SJSA1 (cell line): ENCODE measurements at regions not wholly inside any gene's neighbourhood (a gene's known extent, or its start where the extent isn't known, plus 50 kb on each side); places are given as distances from the start of the nearest gene placed in this dataset.

Source experiments
- DNase-seq, 2 experiments: peaks; one replicate each; pipeline ENCODE4 v3.0.0-alpha.2; 2015 to 2020; ENCODE audit warnings: low spot score in 2 of 2, low read depth in 1 of 2
- H3K27ac ChIP-seq: fragments of 250-450 bp; sonication (Bioruptor Pico); 2 replicates; pipeline ENCODE4 v1.5.1; 2020; ENCODE audit warnings: mild to moderate bottlenecking, moderate library complexity
- H3K27me3 ChIP-seq: fragments of 250-450 bp; sonication (Bioruptor Pico); replicated peaks from 2 replicates; pipeline ENCODE4 v1.5.1; 2020; ENCODE audit warnings: mild to moderate bottlenecking, moderate library complexity
- H3K36me3 ChIP-seq: fragments of 250-450 bp; sonication (Bioruptor Pico); 2 replicates; pipeline ENCODE4 v1.5.1; 2020; ENCODE audit warnings: mild to moderate bottlenecking
- H3K4me1 ChIP-seq: fragments of 250-450 bp; sonication (Bioruptor Pico); replicated peaks from 2 replicates; pipeline ENCODE4 v1.6.1; 2021; ENCODE audit warnings: mild to moderate bottlenecking
- H3K4me3 ChIP-seq: fragments of 250-450 bp; sonication (Bioruptor Pico); 2 replicates; pipeline ENCODE4 v1.5.1; 2020; ENCODE audit warnings: mild to moderate bottlenecking
- H3K9me3 ChIP-seq: fragments of 250-450 bp; sonication (Bioruptor Pico); replicated peaks from 2 replicates; pipeline ENCODE4 v1.5.1; 2020; ENCODE audit warnings: mild to moderate bottlenecking

DNA sequence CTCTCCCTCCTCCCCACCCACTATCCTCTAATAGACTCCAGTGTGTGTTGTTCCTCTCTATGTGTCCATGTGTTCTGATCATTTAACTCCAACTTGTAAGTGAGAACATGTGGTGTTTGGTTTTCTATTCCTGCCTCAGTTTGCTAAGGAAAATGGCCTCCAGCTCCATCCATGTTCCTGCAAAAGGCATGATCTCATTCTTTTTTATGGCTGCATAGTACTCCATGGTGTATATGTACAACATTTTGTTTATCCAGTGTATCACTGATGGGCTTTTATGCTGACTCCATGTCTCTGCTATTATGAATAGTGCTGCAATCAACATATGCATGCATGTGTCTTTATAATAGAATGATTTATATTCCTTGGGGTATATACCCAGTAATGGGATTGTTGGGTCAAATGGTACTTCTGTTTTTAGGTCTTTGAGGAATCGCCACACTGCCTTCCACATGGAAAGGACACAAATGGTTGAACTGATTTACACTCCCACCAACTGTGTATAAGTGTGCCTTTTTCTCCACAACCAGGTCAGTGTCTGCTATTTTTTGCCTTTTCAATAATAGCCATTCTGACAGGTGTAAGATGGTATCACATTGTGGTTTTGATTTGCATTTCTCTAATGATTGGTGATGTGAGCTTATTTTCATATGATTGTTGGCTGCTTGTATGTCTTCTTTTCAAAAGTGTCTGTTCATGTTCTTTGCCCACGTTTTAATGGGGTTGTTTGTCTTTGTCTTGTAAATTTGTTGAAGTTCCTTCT lies 96.5 kb upstream of the DAB2 start:
- Histone ChIP-seq H3K4me3 (no peak overlapping the region), H3K9me3 (peaks cover 3% of the 10 kb centered on the region; the same call in 1 of the 2 replicates), H3K27ac (peak overlapping the region; percentile 97), H3K27me3 (no peaks in the 10 kb centered on the region), H3K36me3 (no peaks in the 10 kb centered on the region), H3K4me1 (peaks cover 49% of the 10 kb centered on the region)
- no peak for DNase-seq

DNA sequence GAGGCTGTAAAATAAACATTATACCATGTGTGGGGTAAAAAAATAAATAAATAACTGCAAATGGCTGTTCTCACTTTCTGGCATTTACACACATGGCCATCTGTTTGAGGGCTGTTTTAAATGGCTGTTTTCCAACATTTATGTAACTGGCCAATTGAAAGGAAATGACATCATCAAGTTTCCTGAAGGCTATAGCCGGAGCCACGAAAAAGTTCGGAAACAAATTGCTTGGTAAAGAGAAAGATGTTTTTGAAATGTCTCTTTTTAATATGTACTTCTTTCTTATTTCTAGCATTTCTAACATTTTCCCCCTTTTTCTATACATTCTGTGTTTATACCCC lies 95.4 kb upstream of the DAB2 start:
- peaks cover 49% of the 10 kb centered on the region for H3K4me1 ChIP-seq
- no peaks in the 10 kb centered on the region for H3K27me3 ChIP-seq
- H3K9me3 ChIP-seq = peaks cover 3% of the 10 kb centered on the region; the same call in 1 of the 2 replicates
- H3K4me3 ChIP-seq = peak overlapping the region; percentile 10
- peak overlapping the region; percentile 97 for H3K27ac ChIP-seq
- DNase-seq = peak in 1 of 2 experiments; percentile 58
- no peaks in the 10 kb centered on the region for H3K36me3 ChIP-seq

DNA sequence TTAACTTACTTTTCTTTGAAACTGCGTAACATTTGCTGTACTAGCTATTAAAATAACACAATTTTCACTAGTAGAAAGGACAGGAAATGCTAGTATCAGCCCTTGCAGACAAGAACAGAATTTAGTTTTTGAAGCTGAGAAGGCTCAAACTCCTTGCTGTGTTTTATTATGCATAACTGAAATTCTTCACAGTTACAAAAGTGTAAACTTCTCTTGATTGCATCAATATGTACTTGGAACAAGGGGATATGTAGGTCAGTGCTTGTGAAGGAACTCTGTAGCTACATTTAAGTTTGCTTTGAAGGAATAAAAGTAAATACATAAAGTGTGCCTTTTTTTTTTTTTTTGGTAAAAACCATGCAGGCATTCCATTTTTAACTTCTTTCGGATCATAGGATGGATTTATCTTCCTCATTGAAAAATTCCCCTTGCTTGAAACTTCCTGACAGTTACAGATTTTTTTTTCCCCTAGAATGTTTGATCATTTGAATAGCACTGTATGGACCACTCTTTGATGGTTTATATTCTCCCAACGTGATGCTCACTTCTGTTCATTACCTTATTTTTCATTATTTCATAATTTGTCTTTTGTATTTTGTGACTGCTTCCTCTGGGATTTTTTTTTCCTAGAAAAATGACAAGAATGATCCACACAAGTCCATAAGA lies 94.9 kb upstream of the DAB2 start:
- peak in 1 of 2 experiments; percentile 92 for DNase-seq
- H3K27me3 ChIP-seq = no peaks in the 10 kb centered on the region
- peaks cover 3% of the 10 kb centered on the region; the same call in 1 of the 2 replicates for H3K9me3 ChIP-seq
- peak overlapping the region; percentile 97 for H3K27ac ChIP-seq
- H3K4me1 ChIP-seq = peaks cover 49% of the 10 kb centered on the region
- no peak overlapping the region for H3K4me3 ChIP-seq
- H3K36me3 ChIP-seq = no peaks in the 10 kb centered on the region

DNA sequence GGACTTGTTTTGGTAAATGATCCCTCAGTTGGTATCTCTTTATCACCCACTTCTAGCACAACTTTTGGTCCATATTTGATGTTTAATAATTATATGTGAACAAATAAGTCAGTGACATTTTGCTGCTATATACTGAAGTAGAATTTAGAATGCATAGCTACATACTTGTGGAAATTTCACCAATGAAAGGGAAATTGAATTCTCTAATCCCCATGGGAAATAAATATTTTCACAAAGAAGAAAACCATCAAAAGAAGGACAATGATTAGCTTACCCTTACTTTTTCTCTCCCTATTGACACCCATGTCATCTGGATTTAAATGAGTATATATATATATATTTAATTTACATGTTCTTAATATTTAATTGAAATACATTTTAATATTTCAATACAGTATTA lies 94.3 kb upstream of the DAB2 start:
- Histone ChIP-seq H3K4me1 (peaks cover 47% of the 10 kb centered on the region), H3K4me3 (no peak overlapping the region)
- no peak for DNase-seq

DNA sequence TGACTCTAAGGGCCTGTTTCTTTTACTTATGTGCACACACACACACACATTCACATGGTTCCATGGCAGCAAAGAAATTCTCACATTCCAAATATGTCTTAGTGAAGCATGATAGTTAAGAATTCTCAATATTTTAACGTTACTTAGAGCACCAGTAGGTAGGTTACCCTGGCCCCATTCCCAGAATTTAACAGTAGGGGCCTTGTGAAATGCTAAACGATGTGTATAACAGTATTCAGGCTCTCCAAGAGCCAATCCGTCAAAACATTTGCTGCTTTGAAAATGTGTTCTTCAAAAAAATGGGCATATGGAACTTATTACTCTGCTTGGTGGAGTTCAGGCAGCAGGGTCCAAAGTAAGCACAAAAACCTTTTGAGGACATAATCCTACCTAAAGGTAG lies 93.7 kb upstream of the DAB2 start:
- Histone ChIP-seq H3K36me3 (no peaks in the 10 kb centered on the region), H3K27ac (peak overlapping the region; percentile 97), H3K4me3 (no peak overlapping the region), H3K9me3 (peaks cover 3% of the 10 kb centered on the region; the same call in 1 of the 2 replicates), H3K27me3 (no peaks in the 10 kb centered on the region), H3K4me1 (peaks cover 47% of the 10 kb centered on the region)
- DNase-seq = peak; percentile 47 to 83

More for the DNA sequence above, 94.3 kb upstream of the DAB2 start:
- Histone ChIP-seq H3K36me3 (no peaks in the 10 kb centered on the region), H3K27me3 (no peaks in the 10 kb centered on the region), H3K9me3 (peaks cover 3% of the 10 kb centered on the region; the same call in 1 of the 2 replicates), H3K27ac (peak overlapping the region; percentile 97)

DNA sequence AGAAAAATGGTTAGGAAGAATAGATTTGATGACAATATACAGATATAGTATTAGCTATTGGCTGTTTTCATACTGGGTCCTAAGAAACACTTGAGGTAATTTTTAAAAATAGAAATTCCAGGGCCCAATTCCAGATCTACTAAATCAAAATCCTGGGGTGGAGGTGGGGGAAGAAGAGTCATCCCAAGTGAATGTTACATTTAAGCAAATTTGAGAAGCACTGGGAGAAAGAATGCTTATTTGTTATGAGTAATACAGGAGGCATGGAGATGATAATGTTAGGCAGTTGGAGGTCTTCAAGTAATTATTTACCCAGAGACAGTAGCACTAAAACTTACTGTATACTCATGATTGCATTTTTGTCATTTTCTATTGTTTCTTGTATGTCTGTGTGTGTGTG lies 93.0 kb upstream of the DAB2 start:
- H3K27ac ChIP-seq = peak overlapping the region; percentile 97
- DNase-seq = peak; percentile 68 to 94
- peaks cover 54% of the 10 kb centered on the region for H3K4me1 ChIP-seq
- H3K27me3 ChIP-seq = no peaks in the 10 kb centered on the region
- no peaks in the 10 kb centered on the region for H3K36me3 ChIP-seq
- H3K9me3 ChIP-seq = peaks cover 3% of the 10 kb centered on the region; the same call in 1 of the 2 replicates
- no peak overlapping the region for H3K4me3 ChIP-seq

DNA sequence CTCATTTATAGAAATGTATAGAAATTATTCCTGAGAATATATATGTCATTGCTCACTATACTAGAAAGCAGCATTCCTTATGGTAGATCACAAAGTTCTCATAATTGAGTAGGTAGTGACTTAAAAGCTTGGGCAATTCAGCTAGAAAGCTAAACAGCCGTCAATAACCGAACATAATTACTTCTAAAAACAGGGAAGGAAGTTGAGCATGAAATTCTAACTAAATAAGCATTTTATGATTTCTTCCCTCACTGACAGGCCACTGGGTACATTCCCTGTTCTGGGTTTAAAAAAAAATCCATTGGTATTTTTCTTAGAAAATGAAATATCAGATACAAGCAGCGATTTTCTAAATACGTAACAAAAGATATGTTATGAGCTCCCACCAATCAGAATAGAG lies 91.1 kb upstream of the DAB2 start:
- Histone ChIP-seq H3K4me1 (peaks cover 58% of the 10 kb centered on the region), H3K9me3 (no peaks in the 10 kb centered on the region), H3K27ac (no peak overlapping the region), H3K4me3 (no peak overlapping the region), H3K27me3 (no peaks in the 10 kb centered on the region), H3K36me3 (no peaks in the 10 kb centered on the region)
- DNase-seq = no peak

DNA sequence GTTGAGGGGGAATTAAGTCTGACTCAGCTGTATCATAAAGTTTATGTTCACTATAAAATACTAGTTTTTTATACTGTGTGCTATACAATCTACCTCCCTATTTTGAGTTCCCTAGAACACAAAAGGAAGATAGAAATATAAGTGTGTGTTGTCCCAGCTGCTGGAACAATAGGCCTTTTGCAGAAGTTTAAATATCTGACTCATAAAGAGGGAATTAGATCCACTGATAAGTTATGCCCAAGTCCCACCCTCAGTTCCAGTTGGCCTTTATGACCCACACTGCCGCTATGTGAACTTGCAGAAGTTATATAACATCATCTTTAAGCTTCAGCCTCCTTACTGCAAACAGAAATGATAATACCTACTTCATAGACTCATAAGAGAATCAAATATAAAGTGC lies 88.5 kb upstream of the DAB2 start:
- peak; percentile 61 to 72 for DNase-seq
- Histone ChIP-seq H3K4me1 (peaks cover 37% of the 10 kb centered on the region), H3K27me3 (no peaks in the 10 kb centered on the region), H3K27ac (peak overlapping the region; percentile 13), H3K36me3 (no peaks in the 10 kb centered on the region), H3K9me3 (no peaks in the 10 kb centered on the region), H3K4me3 (no peak overlapping the region)

DNA sequence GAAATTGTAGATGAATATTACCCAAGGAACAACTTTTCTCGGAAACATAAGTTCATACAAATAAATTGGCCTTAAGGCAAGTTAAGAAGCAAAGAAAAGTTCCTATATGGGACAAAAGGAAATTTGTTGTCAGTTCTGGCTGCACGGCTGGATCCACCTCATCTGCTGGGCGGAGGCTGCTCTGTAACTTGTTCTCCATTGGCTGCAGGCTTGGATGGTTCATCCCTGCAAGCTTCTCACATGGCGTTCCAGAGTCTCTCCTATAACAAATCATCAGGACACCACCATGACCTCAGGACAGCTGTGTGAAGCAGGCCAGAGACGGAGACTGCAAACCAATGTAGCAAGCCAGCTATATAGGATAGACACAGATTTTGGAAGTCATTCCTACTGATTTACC lies 81.4 kb upstream of the DAB2 start:
- no peaks in the 10 kb centered on the region for H3K9me3 ChIP-seq
- no peaks in the 10 kb centered on the region for H3K27me3 ChIP-seq
- H3K4me3 ChIP-seq = no peak overlapping the region
- no peak for DNase-seq
- H3K4me1 ChIP-seq = peaks cover 23% of the 10 kb centered on the region
- no peaks in the 10 kb centered on the region for H3K36me3 ChIP-seq
- H3K27ac ChIP-seq = no peak overlapping the region

DNA sequence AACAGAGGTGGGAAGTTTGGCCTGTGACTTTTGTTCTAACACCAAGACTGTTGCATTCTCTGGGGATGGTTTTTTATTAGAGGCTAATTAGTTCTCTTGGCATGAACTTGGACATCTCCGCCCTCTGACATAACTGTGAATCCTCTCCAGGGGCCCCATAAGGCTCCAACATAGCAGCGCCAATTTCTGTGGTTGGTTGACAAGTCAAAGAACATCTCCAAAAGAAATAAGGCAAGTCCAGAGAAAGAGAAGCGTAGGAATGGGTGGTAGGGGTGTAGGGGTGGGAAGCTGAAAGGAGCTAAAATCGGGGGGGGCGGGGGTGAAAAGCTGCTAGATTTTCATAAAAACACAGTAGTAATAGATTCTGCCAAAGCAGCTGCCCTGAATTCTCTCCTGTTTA lies 81.0 kb upstream of the DAB2 start:
- no peak overlapping the region for H3K4me3 ChIP-seq
- H3K36me3 ChIP-seq = no peaks in the 10 kb centered on the region
- peaks cover 27% of the 10 kb centered on the region for H3K4me1 ChIP-seq
- no peak for DNase-seq
- no peak overlapping the region for H3K27ac ChIP-seq
- no peaks in the 10 kb centered on the region for H3K9me3 ChIP-seq
- no peaks in the 10 kb centered on the region for H3K27me3 ChIP-seq

DNA sequence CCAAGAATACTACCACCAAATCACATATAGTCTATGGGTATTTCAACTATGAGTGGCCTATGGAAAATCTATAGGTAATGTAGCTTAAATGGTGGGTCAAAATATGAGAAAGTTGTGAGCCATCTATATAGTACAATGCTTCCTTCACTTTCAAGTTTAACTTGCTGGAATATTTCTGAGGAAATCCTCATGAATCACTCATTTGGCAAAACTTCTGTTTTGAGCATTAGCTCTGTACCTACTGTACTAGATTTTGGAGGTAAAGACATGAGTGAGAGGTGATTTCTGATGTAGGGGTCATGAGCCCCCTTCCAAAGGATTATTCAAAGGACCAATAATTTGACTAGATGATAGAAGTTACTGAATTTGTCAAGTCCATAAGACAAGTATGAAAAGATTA lies 80.6 kb upstream of the DAB2 start:
- Histone ChIP-seq H3K4me1 (peaks cover 31% of the 10 kb centered on the region), H3K27ac (no peak overlapping the region), H3K36me3 (no peaks in the 10 kb centered on the region), H3K4me3 (no peak overlapping the region), H3K9me3 (no peaks in the 10 kb centered on the region), H3K27me3 (no peaks in the 10 kb centered on the region)
- DNase-seq = no peak

DNA sequence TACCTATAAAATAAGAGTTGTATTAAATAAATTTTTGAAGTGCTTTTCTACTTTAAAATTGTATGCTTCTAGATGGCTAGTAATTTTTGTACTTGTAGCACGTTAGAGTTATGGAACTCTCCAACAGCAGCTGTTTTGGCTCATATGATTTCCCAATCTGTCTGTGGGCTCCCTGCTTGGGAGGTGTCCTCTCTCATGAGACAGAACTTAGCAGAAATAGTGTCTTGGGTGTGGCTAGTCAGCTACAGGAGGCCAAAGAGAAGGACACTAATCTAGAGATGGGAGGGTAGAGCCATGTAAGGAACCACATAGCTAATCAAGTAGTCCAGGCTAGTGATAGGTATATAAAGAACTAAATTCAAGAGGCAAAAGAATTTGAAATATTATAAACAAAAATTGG lies 78.4 kb upstream of the DAB2 start:
- Histone ChIP-seq H3K4me1 (peaks cover 36% of the 10 kb centered on the region), H3K9me3 (no peaks in the 10 kb centered on the region), H3K27me3 (no peaks in the 10 kb centered on the region), H3K36me3 (no peaks in the 10 kb centered on the region), H3K27ac (no peak overlapping the region), H3K4me3 (no peak overlapping the region)
- DNase-seq = no peak

DNA sequence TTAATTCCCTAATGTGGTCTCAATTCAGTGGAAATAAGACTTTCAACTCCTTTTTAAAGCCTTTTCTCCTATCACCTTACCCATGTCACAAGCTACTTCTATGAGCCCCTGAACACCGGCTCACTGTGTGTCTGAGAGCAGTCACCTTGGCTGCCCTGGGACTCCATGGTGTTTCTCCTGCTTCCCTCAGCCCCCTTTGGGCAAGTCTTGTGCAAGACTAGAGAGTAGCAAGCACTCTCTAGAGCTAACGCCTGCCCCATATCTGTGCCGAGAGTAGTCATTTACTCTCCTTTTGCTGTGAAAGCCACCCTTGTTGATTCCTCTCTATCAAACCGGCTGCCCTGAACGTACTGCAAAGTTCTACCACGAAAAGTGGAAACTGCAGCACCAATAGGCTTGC lies 77.9 kb upstream of the DAB2 start:
- Histone ChIP-seq H3K4me3 (no peak overlapping the region), H3K27ac (peak overlapping the region; percentile 67; the same call in 1 of the 2 replicates), H3K9me3 (no peaks in the 10 kb centered on the region), H3K4me1 (peaks cover 39% of the 10 kb centered on the region), H3K36me3 (no peaks in the 10 kb centered on the region), H3K27me3 (no peaks in the 10 kb centered on the region)
- DNase-seq = no peak

DNA sequence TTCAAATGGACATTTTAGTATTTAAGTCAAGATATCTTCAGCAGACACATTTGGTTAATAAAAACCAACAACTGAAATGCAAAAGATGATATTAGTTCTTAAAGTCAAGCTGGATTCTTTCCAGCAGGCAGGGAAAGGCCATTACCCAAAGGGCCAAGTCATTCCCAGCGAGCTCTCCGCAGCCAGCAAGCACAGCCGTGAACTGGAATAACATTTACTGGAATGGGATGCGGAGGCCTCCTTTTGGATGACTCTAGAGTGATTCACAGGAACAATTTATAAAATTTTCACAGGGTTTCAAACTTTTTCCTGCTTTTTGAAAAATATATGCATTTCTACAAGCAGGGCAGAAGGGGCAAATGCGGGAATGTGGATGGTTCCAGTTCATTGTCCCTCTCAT lies 76.6 kb upstream of the DAB2 start:
- no peaks in the 10 kb centered on the region for H3K9me3 ChIP-seq
- no peaks in the 10 kb centered on the region for H3K27me3 ChIP-seq
- no peak overlapping the region for H3K4me3 ChIP-seq
- H3K4me1 ChIP-seq = peaks cover 39% of the 10 kb centered on the region
- peak; percentile 64 to 67 for DNase-seq
- H3K36me3 ChIP-seq = no peaks in the 10 kb centered on the region
- peak overlapping the region; percentile 67 for H3K27ac ChIP-seq
